Liver (tissue), 3 donors: ENCODE measurements at regions not wholly inside any gene's neighbourhood (a gene's known extent, or its start where the extent isn't known, plus 50 kb on each side); places are given as distances from the start of the nearest gene placed in this dataset.

Experiments
- EGR1 ChIP-seq, 2 donors: IDR thresholded peaks; 2 replicates each; pipeline ENCODE4 v1.6.1; 2016 to 2018; ENCODE audit warnings: antibody characterized with exemption in 2 of 2, low read depth in 2 of 2
- GABPA ChIP-seq, 2 donors: IDR thresholded peaks in 1 of 2; conservative IDR thresholded peaks in 1 of 2; 2 replicates each; pipeline ENCODE4 v1.6.1; 2016; ENCODE audit warnings: antibody characterized with exemption in 2 of 2, mild to moderate bottlenecking in 1 of 2, moderate library complexity in 1 of 2
- NR2F2 ChIP-seq: IDR thresholded peaks from 2 replicates; pipeline ENCODE4 v1.6.1; 2016; ENCODE audit warnings: antibody characterized with exemption
- RAD21 ChIP-seq, 2 donors: IDR thresholded peaks; 2 replicates each; pipeline ENCODE4 v1.6.1; 2016; ENCODE audit warnings: antibody characterized with exemption in 2 of 2, mild to moderate bottlenecking in 2 of 2
- TAF1 ChIP-seq: conservative IDR thresholded peaks from 2 replicates; pipeline ENCODE4 v1.6.1; 2016; ENCODE audit warnings: antibody characterized with exemption, mild to moderate bottlenecking
- YY1 ChIP-seq: IDR thresholded peaks from 2 replicates; pipeline ENCODE4 v1.6.1; 2016; ENCODE audit warnings: antibody characterized with exemption, mild to moderate bottlenecking
- TF ChIP-seq, protein P1 (sequence below): fragments of 150-350 bp; IDR thresholded peaks from 2 replicates; pipeline ENCODE4 v1.5.1; 2017; ENCODE audit warnings: improper control_type of control experiment, low read depth, low read length; ENCODE audit not compliant: missing input control
- TF ChIP-seq, protein P2 (sequence below): IDR thresholded peaks from 2 replicates; pipeline ENCODE4 v1.6.1; 2016; ENCODE audit warnings: antibody characterized with exemption
- donor health status: healthy.
- donor health status: healthy.

DNA sequence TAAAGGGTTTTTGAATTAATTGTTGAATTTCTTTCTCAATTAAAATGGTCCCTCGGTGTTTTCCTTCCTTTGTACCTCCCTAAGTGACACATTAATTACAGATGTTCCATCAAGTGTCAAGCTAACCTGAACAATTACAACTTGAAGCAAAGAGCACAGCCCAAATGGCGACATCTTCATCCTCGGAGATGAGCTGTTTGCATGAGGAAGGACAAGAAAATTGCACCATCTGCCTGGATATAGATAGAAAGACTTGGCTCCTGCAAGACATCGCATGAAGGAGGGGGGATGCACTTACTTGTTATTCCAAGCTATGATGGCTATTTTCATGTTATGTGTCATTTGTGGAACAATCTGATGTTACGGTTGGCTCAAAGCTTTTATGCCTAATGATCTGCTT, 86.4 kb upstream of the ZKSCAN2 start:
- no peak for TF ChIP-seq GABPA (IDR thresholded peaks at IDR 0.05 in 1 of 2, conservative IDR thresholded peaks at IDR 0.05 in 1 of 2)
- TF ChIP-seq EGR1 (IDR thresholded peaks at IDR 0.05; ENCODE audit: low read depth in 2 of 2), result no peak
- TF ChIP-seq TAF1, result no peak
- TF ChIP-seq, protein P1, sequence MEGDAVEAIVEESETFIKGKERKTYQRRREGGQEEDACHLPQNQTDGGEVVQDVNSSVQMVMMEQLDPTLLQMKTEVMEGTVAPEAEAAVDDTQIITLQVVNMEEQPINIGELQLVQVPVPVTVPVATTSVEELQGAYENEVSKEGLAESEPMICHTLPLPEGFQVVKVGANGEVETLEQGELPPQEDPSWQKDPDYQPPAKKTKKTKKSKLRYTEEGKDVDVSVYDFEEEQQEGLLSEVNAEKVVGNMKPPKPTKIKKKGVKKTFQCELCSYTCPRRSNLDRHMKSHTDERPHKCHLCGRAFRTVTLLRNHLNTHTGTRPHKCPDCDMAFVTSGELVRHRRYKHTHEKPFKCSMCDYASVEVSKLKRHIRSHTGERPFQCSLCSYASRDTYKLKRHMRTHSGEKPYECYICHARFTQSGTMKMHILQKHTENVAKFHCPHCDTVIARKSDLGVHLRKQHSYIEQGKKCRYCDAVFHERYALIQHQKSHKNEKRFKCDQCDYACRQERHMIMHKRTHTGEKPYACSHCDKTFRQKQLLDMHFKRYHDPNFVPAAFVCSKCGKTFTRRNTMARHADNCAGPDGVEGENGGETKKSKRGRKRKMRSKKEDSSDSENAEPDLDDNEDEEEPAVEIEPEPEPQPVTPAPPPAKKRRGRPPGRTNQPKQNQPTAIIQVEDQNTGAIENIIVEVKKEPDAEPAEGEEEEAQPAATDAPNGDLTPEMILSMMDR, result no peak
- TF ChIP-seq NR2F2, result no peak
- TF ChIP-seq, protein P2, sequence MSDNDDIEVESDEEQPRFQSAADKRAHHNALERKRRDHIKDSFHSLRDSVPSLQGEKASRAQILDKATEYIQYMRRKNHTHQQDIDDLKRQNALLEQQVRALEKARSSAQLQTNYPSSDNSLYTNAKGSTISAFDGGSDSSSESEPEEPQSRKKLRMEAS, result no peak
- TF ChIP-seq RAD21 (IDR thresholded peaks at IDR 0.05), result no peak
- no peak for TF ChIP-seq YY1
